C4-2B (cell line): ENCODE measurements at regions not wholly inside any gene's neighbourhood (a gene's known extent, or its start where the extent isn't known, plus 50 kb on each side); places are given as distances from the start of the nearest gene placed in this dataset.
"Not testable (repeated sequence)": the region's sequence is repeated elsewhere in the genome, so short reads cannot be mapped to it uniquely, and the experiment has no call there.

Source experiments
- ZFX ChIP-seq: fragments of 450-650 bp; IDR thresholded peaks from 2 replicates; pipeline ENCODE4 v1.6.1; 2017
- TF ChIP-seq, protein P1 (sequence below): fragments of 450-650 bp; conservative IDR thresholded peaks from 2 replicates; pipeline ENCODE4 v1.5.1; 2017; ENCODE audit warnings: mild to moderate bottlenecking

DNA sequence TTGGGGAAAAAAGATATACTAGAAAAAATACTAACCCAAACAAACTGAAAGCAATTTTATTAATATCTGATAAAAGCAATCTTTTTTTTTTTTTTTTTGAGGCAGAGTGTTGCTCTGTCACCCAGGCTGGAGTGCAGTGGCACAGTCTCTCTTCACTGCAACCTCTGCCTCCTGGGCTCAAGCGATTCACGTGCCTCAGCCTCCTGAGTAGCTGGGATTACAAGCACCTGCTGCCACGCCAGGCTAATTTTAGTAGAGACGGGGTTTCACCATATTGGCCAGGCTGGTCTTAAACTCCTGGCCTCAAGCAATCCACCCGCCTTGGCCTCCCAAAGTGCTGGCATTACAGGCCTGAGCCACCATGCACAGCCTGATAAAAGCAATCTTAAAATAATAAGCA, 467.5 kb upstream of the TNC start:
- TF ChIP-seq, protein P1, sequence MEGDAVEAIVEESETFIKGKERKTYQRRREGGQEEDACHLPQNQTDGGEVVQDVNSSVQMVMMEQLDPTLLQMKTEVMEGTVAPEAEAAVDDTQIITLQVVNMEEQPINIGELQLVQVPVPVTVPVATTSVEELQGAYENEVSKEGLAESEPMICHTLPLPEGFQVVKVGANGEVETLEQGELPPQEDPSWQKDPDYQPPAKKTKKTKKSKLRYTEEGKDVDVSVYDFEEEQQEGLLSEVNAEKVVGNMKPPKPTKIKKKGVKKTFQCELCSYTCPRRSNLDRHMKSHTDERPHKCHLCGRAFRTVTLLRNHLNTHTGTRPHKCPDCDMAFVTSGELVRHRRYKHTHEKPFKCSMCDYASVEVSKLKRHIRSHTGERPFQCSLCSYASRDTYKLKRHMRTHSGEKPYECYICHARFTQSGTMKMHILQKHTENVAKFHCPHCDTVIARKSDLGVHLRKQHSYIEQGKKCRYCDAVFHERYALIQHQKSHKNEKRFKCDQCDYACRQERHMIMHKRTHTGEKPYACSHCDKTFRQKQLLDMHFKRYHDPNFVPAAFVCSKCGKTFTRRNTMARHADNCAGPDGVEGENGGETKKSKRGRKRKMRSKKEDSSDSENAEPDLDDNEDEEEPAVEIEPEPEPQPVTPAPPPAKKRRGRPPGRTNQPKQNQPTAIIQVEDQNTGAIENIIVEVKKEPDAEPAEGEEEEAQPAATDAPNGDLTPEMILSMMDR: not testable (repeated sequence)
- not testable (repeated sequence) for TF ChIP-seq ZFX
